NCI-H128 (cell line): ENCODE measurements at regions not wholly inside any gene's neighbourhood (a gene's known extent, or its start where the extent isn't known, plus 50 kb on each side); places are given as distances from the start of the nearest gene placed in this dataset.

Experiments
- DNase-seq: peaks from one replicate; lab custom pipeline; 2025; ENCODE audit not compliant: unreplicated experiment; lab: John Stamatoyannopoulos, UW

- DNase-seq = no peak
Observed at GRCh38 chr21:16969636-16970035, 543.2 kb upstream of the CXADR start.

GRCh38 chr21:16974060-16974459 is 538.8 kb upstream of the CXADR start:
- DNase-seq = no peak

- DNase-seq = no peak
Observed at GRCh38 chr21:16976193-16976592, 536.6 kb upstream of the CXADR start.

- DNase-seq = no peak
Observed at GRCh38 chr21:16978309-16978895, 534.4 kb upstream of the CXADR start.

- no peak for DNase-seq
Observed at GRCh38 chr21:16979574-16979973, 533.3 kb upstream of the CXADR start.

GRCh38 chr21:16983420-16983819 is 529.4 kb upstream of the CXADR start:
- no peak for DNase-seq

- no peak for DNase-seq
Observed at GRCh38 chr21:16992448-16992847, 520.4 kb upstream of the CXADR start.

GRCh38 chr21:16993416-16994038 is 519.3 kb upstream of the CXADR start:
- no peak for DNase-seq

- no peak for DNase-seq
Observed at GRCh38 chr21:17002594-17003257, 510.1 kb upstream of the CXADR start.

GRCh38 chr21:17003258-17003615 is 509.6 kb upstream of the CXADR start:
- no peak for DNase-seq

GRCh38 chr21:17003763-17004373 is 509.0 kb upstream of the CXADR start:
- DNase-seq = no peak

GRCh38 chr21:17032141-17032655 is 480.6 kb upstream of the CXADR start:
- DNase-seq = no peak

- DNase-seq = no peak
Observed at GRCh38 chr21:17044696-17045095, 468.1 kb upstream of the CXADR start.

GRCh38 chr21:17045214-17045853 is 467.5 kb upstream of the CXADR start:
- DNase-seq = no peak

- no peak for DNase-seq
Observed at GRCh38 chr21:17048974-17049373, 463.9 kb upstream of the CXADR start.

- no peak for DNase-seq
Observed at GRCh38 chr21:17050156-17050555, 462.7 kb upstream of the CXADR start.

GRCh38 chr21:17050646-17051045 is 462.2 kb upstream of the CXADR start:
- DNase-seq = no peak

- DNase-seq = no peak
Observed at GRCh38 chr21:17051054-17051453, 461.8 kb upstream of the CXADR start.

GRCh38 chr21:17053321-17053720 is 459.5 kb upstream of the CXADR start:
- no peak for DNase-seq

- DNase-seq = no peak
Observed at GRCh38 chr21:17059936-17060335, 452.9 kb upstream of the CXADR start.

- no peak for DNase-seq
Observed at GRCh38 chr21:17066006-17066405, 446.8 kb upstream of the CXADR start.

- DNase-seq = no peak
Observed at GRCh38 chr21:17071093-17071492, 441.8 kb upstream of the CXADR start.
